H1 (cell line): ENCODE measurements at regions not wholly inside any gene's neighbourhood (a gene's known extent, or its start where the extent isn't known, plus 50 kb on each side); places are given as distances from the start of the nearest gene placed in this dataset.

ENCODE experiments used
- TF ChIP-seq, protein P1 (sequence below): fragments of 300-600 bp; sonication (generic); IDR thresholded peaks from 2 replicates; pipeline ENCODE4 v1.7.1; 2012; ENCODE audit warnings: low read length, moderate library complexity, mild to moderate bottlenecking, inconsistent platforms; ENCODE audit not compliant: insufficient replicate concordance

DNA sequence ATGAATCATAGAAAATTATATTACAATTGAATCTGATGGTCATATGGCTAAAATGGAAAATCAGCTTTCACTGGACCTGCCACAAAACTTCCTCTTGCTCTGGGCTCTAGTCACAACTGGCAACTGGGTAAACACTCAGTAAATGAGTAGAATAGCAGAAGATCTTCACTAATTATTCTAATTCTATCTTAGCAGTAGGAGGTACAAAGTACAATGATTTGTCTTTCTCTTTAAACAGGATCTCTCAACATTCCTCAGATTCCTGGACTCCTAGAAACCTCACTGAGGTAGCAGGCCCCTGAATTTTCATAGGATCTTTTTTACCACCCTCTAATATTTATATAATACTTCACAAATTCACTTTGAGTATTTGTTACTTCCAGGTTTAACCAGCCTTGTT, 239.9 kb upstream of the SMARCA2 start (continued):
- TF ChIP-seq, protein P1, sequence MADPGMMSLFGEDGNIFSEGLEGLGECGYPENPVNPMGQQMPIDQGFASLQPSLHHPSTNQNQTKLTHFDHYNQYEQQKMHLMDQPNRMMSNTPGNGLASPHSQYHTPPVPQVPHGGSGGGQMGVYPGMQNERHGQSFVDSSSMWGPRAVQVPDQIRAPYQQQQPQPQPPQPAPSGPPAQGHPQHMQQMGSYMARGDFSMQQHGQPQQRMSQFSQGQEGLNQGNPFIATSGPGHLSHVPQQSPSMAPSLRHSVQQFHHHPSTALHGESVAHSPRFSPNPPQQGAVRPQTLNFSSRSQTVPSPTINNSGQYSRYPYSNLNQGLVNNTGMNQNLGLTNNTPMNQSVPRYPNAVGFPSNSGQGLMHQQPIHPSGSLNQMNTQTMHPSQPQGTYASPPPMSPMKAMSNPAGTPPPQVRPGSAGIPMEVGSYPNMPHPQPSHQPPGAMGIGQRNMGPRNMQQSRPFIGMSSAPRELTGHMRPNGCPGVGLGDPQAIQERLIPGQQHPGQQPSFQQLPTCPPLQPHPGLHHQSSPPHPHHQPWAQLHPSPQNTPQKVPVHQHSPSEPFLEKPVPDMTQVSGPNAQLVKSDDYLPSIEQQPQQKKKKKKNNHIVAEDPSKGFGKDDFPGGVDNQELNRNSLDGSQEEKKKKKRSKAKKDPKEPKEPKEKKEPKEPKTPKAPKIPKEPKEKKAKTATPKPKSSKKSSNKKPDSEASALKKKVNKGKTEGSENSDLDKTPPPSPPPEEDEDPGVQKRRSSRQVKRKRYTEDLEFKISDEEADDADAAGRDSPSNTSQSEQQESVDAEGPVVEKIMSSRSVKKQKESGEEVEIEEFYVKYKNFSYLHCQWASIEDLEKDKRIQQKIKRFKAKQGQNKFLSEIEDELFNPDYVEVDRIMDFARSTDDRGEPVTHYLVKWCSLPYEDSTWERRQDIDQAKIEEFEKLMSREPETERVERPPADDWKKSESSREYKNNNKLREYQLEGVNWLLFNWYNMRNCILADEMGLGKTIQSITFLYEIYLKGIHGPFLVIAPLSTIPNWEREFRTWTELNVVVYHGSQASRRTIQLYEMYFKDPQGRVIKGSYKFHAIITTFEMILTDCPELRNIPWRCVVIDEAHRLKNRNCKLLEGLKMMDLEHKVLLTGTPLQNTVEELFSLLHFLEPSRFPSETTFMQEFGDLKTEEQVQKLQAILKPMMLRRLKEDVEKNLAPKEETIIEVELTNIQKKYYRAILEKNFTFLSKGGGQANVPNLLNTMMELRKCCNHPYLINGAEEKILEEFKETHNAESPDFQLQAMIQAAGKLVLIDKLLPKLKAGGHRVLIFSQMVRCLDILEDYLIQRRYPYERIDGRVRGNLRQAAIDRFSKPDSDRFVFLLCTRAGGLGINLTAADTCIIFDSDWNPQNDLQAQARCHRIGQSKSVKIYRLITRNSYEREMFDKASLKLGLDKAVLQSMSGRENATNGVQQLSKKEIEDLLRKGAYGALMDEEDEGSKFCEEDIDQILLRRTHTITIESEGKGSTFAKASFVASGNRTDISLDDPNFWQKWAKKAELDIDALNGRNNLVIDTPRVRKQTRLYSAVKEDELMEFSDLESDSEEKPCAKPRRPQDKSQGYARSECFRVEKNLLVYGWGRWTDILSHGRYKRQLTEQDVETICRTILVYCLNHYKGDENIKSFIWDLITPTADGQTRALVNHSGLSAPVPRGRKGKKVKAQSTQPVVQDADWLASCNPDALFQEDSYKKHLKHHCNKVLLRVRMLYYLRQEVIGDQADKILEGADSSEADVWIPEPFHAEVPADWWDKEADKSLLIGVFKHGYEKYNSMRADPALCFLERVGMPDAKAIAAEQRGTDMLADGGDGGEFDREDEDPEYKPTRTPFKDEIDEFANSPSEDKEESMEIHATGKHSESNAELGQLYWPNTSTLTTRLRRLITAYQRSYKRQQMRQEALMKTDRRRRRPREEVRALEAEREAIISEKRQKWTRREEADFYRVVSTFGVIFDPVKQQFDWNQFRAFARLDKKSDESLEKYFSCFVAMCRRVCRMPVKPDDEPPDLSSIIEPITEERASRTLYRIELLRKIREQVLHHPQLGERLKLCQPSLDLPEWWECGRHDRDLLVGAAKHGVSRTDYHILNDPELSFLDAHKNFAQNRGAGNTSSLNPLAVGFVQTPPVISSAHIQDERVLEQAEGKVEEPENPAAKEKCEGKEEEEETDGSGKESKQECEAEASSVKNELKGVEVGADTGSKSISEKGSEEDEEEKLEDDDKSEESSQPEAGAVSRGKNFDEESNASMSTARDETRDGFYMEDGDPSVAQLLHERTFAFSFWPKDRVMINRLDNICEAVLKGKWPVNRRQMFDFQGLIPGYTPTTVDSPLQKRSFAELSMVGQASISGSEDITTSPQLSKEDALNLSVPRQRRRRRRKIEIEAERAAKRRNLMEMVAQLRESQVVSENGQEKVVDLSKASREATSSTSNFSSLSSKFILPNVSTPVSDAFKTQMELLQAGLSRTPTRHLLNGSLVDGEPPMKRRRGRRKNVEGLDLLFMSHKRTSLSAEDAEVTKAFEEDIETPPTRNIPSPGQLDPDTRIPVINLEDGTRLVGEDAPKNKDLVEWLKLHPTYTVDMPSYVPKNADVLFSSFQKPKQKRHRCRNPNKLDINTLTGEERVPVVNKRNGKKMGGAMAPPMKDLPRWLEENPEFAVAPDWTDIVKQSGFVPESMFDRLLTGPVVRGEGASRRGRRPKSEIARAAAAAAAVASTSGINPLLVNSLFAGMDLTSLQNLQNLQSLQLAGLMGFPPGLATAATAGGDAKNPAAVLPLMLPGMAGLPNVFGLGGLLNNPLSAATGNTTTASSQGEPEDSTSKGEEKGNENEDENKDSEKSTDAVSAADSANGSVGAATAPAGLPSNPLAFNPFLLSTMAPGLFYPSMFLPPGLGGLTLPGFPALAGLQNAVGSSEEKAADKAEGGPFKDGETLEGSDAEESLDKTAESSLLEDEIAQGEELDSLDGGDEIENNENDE, result peak; percentile 25
